WERI-Rb-1 (cell line): ENCODE measurements at regions not wholly inside any gene's neighbourhood (a gene's known extent, or its start where the extent isn't known, plus 50 kb on each side); places are given as distances from the start of the nearest gene placed in this dataset.

Experiments used
- DNase-seq: peaks from one replicate; pipeline ENCODE4 v3.0.0-alpha.2; 2020
- H3K27ac ChIP-seq: fragments of 250-450 bp; sonication (Bioruptor Pico); 2 replicates; pipeline ENCODE4 v1.5.1; 2020; ENCODE audit warnings: mild to moderate bottlenecking, moderate library complexity
- H3K27me3 ChIP-seq: fragments of 250-450 bp; sonication (Bioruptor Pico); 2 replicates; pipeline ENCODE4 v1.5.1; 2021; ENCODE audit warnings: mild to moderate bottlenecking, low read depth, moderate library complexity; ENCODE audit not compliant: insufficient read depth, severe bottlenecking
- H3K36me3 ChIP-seq: fragments of 250-450 bp; sonication (Bioruptor Pico); 2 replicates; pipeline ENCODE4 v1.5.1; 2020; ENCODE audit warnings: mild to moderate bottlenecking, moderate library complexity
- H3K4me3 ChIP-seq: 2 replicates; pipeline ENCODE4 v1.5.1; 2011; ENCODE audit warnings: low read depth, mild to moderate bottlenecking, control low read depth, low read length
- H3K9me3 ChIP-seq: fragments of 250-450 bp; sonication (Bioruptor Pico); 2 replicates; pipeline ENCODE4 v1.5.1; 2021; ENCODE audit warnings: mild to moderate bottlenecking, moderate library complexity; ENCODE audit not compliant: severe bottlenecking
- TF ChIP-seq, protein P1 (sequence below): IDR thresholded peaks from 2 replicates; pipeline ENCODE4 v1.5.1; 2011; ENCODE audit warnings: low read depth, mild to moderate bottlenecking, control low read depth, inconsistent platforms, low read length

- H3K36me3 ChIP-seq, result no peaks in the 10 kb centered on the region
- DNase-seq, result no peak
- H3K9me3 ChIP-seq, result peaks cover 3% of the 10 kb centered on the region
- no peaks in the 10 kb centered on the region for H3K27me3 ChIP-seq
- no peak overlapping the region for H3K4me3 ChIP-seq
- no peak overlapping the region for H3K27ac ChIP-seq
- TF ChIP-seq, protein P1, sequence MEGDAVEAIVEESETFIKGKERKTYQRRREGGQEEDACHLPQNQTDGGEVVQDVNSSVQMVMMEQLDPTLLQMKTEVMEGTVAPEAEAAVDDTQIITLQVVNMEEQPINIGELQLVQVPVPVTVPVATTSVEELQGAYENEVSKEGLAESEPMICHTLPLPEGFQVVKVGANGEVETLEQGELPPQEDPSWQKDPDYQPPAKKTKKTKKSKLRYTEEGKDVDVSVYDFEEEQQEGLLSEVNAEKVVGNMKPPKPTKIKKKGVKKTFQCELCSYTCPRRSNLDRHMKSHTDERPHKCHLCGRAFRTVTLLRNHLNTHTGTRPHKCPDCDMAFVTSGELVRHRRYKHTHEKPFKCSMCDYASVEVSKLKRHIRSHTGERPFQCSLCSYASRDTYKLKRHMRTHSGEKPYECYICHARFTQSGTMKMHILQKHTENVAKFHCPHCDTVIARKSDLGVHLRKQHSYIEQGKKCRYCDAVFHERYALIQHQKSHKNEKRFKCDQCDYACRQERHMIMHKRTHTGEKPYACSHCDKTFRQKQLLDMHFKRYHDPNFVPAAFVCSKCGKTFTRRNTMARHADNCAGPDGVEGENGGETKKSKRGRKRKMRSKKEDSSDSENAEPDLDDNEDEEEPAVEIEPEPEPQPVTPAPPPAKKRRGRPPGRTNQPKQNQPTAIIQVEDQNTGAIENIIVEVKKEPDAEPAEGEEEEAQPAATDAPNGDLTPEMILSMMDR, result no peak
Measured at GRCh38 chr2:34849827-34850226, 1250.7 kb upstream of the FAM98A start.

- no peak for DNase-seq
- no peaks in the 10 kb centered on the region for H3K9me3 ChIP-seq
- no peaks in the 10 kb centered on the region for H3K36me3 ChIP-seq
- no peak overlapping the region for H3K27ac ChIP-seq
- TF ChIP-seq, protein P1, result no peak
- no peaks in the 10 kb centered on the region for H3K27me3 ChIP-seq
- no peak overlapping the region for H3K4me3 ChIP-seq
Measured at GRCh38 chr2:34848691-34849090, 1249.6 kb upstream of the FAM98A start.

DNA sequence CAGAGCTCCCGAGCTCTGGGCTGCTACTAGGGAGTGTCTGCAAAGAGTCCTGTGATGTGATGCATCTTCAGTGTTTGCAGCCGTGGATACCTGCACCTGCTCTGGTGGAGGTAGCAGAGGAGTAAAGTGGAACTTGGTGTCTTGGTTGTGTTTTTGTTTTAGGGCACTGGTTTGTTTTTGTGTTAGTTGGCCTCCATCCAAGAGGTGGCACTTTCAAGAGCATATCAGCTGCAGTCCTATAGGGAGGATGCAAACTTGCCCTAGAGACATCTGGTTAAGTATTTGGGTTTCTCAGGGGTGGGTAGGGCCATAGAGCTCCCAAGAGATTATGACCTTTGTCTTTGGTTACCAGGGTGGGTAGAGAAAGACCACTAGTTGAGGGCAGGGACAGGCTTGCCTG is 1249.0 kb upstream of the FAM98A start:
- H3K27ac ChIP-seq, result no peak overlapping the region
- H3K9me3 ChIP-seq, result no peaks in the 10 kb centered on the region
- no peaks in the 10 kb centered on the region for H3K36me3 ChIP-seq
- H3K4me3 ChIP-seq, result no peak overlapping the region
- no peak for DNase-seq
- TF ChIP-seq, protein P1, result no peak
- H3K27me3 ChIP-seq, result no peaks in the 10 kb centered on the region

DNA sequence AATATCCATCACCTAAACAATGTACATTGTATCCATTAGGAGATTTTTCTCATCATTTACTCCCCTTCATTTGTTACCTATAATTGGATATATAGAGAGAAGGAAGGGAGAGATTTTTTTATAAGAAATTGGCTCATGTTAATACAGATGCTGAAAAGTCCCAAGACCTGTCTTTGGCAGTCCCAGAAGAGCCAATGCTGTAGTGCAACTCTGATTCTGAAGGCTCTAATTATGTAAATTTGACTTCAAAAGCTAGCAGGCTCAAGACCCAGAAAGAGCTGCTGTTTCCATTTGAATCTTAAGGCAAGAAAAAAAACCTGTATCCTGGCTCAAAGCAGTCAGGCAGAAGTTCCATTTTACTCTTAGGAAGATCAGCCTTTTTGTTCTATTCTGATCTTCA is 1245.5 kb upstream of the FAM98A start:
- no peaks in the 10 kb centered on the region for H3K9me3 ChIP-seq
- no peaks in the 10 kb centered on the region for H3K36me3 ChIP-seq
- H3K27ac ChIP-seq, result no peak overlapping the region
- TF ChIP-seq, protein P1, result no peak
- no peak overlapping the region for H3K4me3 ChIP-seq
- H3K27me3 ChIP-seq, result no peaks in the 10 kb centered on the region
- DNase-seq, result no peak

GRCh38 chr2:34838408-34838807 is 1239.3 kb upstream of the FAM98A start:
- no peak overlapping the region for H3K4me3 ChIP-seq
- no peak for DNase-seq
- no peaks in the 10 kb centered on the region for H3K27me3 ChIP-seq
- no peak overlapping the region for H3K27ac ChIP-seq
- no peaks in the 10 kb centered on the region for H3K9me3 ChIP-seq
- H3K36me3 ChIP-seq, result no peaks in the 10 kb centered on the region
- TF ChIP-seq, protein P1, result no peak

GRCh38 chr2:34836361-34836760 is 1237.3 kb upstream of the FAM98A start:
- H3K27ac ChIP-seq, result no peak overlapping the region
- DNase-seq, result no peak
- H3K9me3 ChIP-seq, result no peaks in the 10 kb centered on the region
- no peak overlapping the region for H3K4me3 ChIP-seq
- TF ChIP-seq, protein P1, result no peak
- H3K36me3 ChIP-seq, result no peaks in the 10 kb centered on the region
- H3K27me3 ChIP-seq, result no peaks in the 10 kb centered on the region
